Esophagus (tissue), 2 donors: ENCODE measurements at regions not wholly inside any gene's neighbourhood (a gene's known extent, or its start where the extent isn't known, plus 50 kb on each side); places are given as distances from the start of the nearest gene placed in this dataset.

ENCODE experiments used
- H3K27ac ChIP-seq, 2 donors: one replicate each; pipeline ENCODE4 v1.5.1; 2013; ENCODE audit warnings: low read depth in 2 of 2, mild to moderate bottlenecking in 2 of 2, inconsistent platforms in 1 of 2, low read length in 1 of 2, moderate library complexity in 1 of 2
- H3K27me3 ChIP-seq, 2 donors: one replicate each; pipeline ENCODE4 v1.6.1; 2013; ENCODE audit warnings: low read length in 2 of 2, control low read depth in 1 of 2, mild to moderate bottlenecking in 1 of 2; ENCODE audit not compliant: insufficient read depth in 2 of 2, control insufficient read depth in 1 of 2
- H3K36me3 ChIP-seq, 2 donors: one replicate each; pipeline ENCODE4 v1.6.1; 2013; ENCODE audit warnings: low read length in 1 of 2; ENCODE audit not compliant: control insufficient read depth in 2 of 2, insufficient read depth in 2 of 2
- H3K4me1 ChIP-seq, 2 donors: one replicate each; pipeline ENCODE4 v1.6.1; 2013; ENCODE audit warnings: low read length in 1 of 2; ENCODE audit not compliant: control insufficient read depth in 2 of 2, insufficient read depth in 2 of 2
- H3K4me3 ChIP-seq, 2 donors: one replicate each; pipeline ENCODE4 v1.5.1; 2013; ENCODE audit warnings: low read length in 2 of 2, mild to moderate bottlenecking in 2 of 2, low read depth in 1 of 2, moderate library complexity in 1 of 2
- H3K9me3 ChIP-seq, 2 donors: one replicate each; pipeline ENCODE4 v1.6.1; 2013; ENCODE audit warnings: mild to moderate bottlenecking in 2 of 2, low read depth in 1 of 2, low read length in 1 of 2, moderate library complexity in 1 of 2; ENCODE audit not compliant: control insufficient read depth in 2 of 2, insufficient read depth in 1 of 2
- WGBS, 2 donors: extraction: QIAGEN DNeasy Blood & Tissue Kit; methylation state at CpG; one replicate each; pipeline ENCODE4 v1.1.7; 2013; 5-methylcytosine and 5-hydroxymethylcytosine counted together
- donor health status: healthy with polysubstance abuse.
- donor health status: Bipolar disorder and iron deficiency.

- Histone ChIP-seq H3K27ac (no peak overlapping the region), H3K27me3 (no peaks in the 10 kb centered on the region), H3K9me3 (no peaks in the 10 kb centered on the region), H3K4me3 (no peak overlapping the region), H3K36me3 (no peaks in the 10 kb centered on the region), H3K4me1 (no peaks in the 10 kb centered on the region)
- 17 to 19% methylated on average over 8 of the region's 8 CpGs for WGBS, 2 donors
Observed at GRCh38 chr9:86700629-86701028, 246.7 kb downstream of the GAS1 start.

- H3K4me1 ChIP-seq = no peaks in the 10 kb centered on the region
- no peaks in the 10 kb centered on the region for H3K9me3 ChIP-seq
- no peaks in the 10 kb centered on the region for H3K36me3 ChIP-seq
- H3K4me3 ChIP-seq = no peak overlapping the region
- H3K27me3 ChIP-seq = no peaks in the 10 kb centered on the region
- 35 to 61% methylated on average over 4 of the region's 4 CpGs for WGBS, 2 donors
- no peak overlapping the region for H3K27ac ChIP-seq
Observed at GRCh38 chr9:86697999-86698398, 249.3 kb downstream of the GAS1 start.

- Histone ChIP-seq H3K36me3 (no peaks in the 10 kb centered on the region), H3K27ac (no peak overlapping the region), H3K4me3 (no peak overlapping the region), H3K27me3 (no peaks in the 10 kb centered on the region), H3K4me1 (no peaks in the 10 kb centered on the region), H3K9me3 (no peaks in the 10 kb centered on the region)
- 19 to 43% methylated on average over 1 of the region's 1 CpG for WGBS, 2 donors
Observed at GRCh38 chr9:86697213-86697612, 250.1 kb downstream of the GAS1 start.

- no peaks in the 10 kb centered on the region for H3K9me3 ChIP-seq
- no peaks in the 10 kb centered on the region for H3K36me3 ChIP-seq
- no peak overlapping the region for H3K4me3 ChIP-seq
- 62 to 67% methylated on average over 3 of the region's 3 CpGs for WGBS, 2 donors
- no peaks in the 10 kb centered on the region for H3K27me3 ChIP-seq
- no peak overlapping the region for H3K27ac ChIP-seq
- H3K4me1 ChIP-seq = no peaks in the 10 kb centered on the region
Observed at GRCh38 chr9:86695910-86696424, 251.3 kb downstream of the GAS1 start.

- H3K9me3 ChIP-seq = no peaks in the 10 kb centered on the region
- no peaks in the 10 kb centered on the region for H3K4me1 ChIP-seq
- no peaks in the 10 kb centered on the region for H3K36me3 ChIP-seq
- H3K4me3 ChIP-seq = no peak overlapping the region
- no peak overlapping the region for H3K27ac ChIP-seq
- peaks cover 0 to 2% of the 10 kb centered on the region in 2 donors for H3K27me3 ChIP-seq
Observed at GRCh38 chr9:86690034-86690433, 257.3 kb downstream of the GAS1 start.

GRCh38 chr9:86687788-86688187 lies 259.5 kb downstream of the GAS1 start:
- Histone ChIP-seq H3K27ac (no peak overlapping the region), H3K4me3 (no peak overlapping the region), H3K4me1 (no peaks in the 10 kb centered on the region), H3K27me3 (peaks cover 0 to 2% of the 10 kb centered on the region in 2 donors), H3K9me3 (no peaks in the 10 kb centered on the region), H3K36me3 (no peaks in the 10 kb centered on the region)
- WGBS, 2 donors = 87 to 94% methylated on average over 3 of the region's 3 CpGs

- H3K9me3 ChIP-seq = no peaks in the 10 kb centered on the region
- H3K4me1 ChIP-seq = no peaks in the 10 kb centered on the region
- no peak overlapping the region for H3K4me3 ChIP-seq
- H3K27ac ChIP-seq = no peak overlapping the region
- 69 to 80% methylated on average over 3 of the region's 3 CpGs for WGBS, 2 donors
- H3K36me3 ChIP-seq = no peaks in the 10 kb centered on the region
- H3K27me3 ChIP-seq = peaks cover 0 to 2% of the 10 kb centered on the region in 2 donors
Observed at GRCh38 chr9:86685556-86685955, 261.8 kb downstream of the GAS1 start.

- 7 to 14% methylated on average over 1 of the region's 1 CpG for WGBS, 2 donors
Observed at GRCh38 chr9:86684148-86684547, 263.2 kb downstream of the GAS1 start.

GRCh38 chr9:86682240-86682639 lies 265.1 kb downstream of the GAS1 start:
- whole genome bisulfite sequencing, 2 donors = 75 to 83% methylated on average over 8 of the region's 8 CpGs
- H3K36me3 ChIP-seq = no peaks in the 10 kb centered on the region
- H3K4me1 ChIP-seq = no peaks in the 10 kb centered on the region
- no peak overlapping the region for H3K4me3 ChIP-seq
- no peak overlapping the region for H3K27ac ChIP-seq
- H3K9me3 ChIP-seq = no peaks in the 10 kb centered on the region
- H3K27me3 ChIP-seq = peaks cover 0 to 2% of the 10 kb centered on the region in 2 donors

More at GRCh38 chr9:86684148-86684547, 263.2 kb downstream of the GAS1 start:
- Histone ChIP-seq H3K9me3 (no peaks in the 10 kb centered on the region), H3K27ac (no peak overlapping the region), H3K4me1 (no peaks in the 10 kb centered on the region), H3K27me3 (peaks cover 0 to 2% of the 10 kb centered on the region in 2 donors), H3K4me3 (no peak overlapping the region), H3K36me3 (no peaks in the 10 kb centered on the region)

- H3K27me3 ChIP-seq = no peaks in the 10 kb centered on the region
- no peak overlapping the region for H3K4me3 ChIP-seq
- H3K4me1 ChIP-seq = no peaks in the 10 kb centered on the region
- WGBS, 2 donors = 75 to 84% methylated on average over 2 of the region's 2 CpGs
- H3K27ac ChIP-seq = no peak overlapping the region
- no peaks in the 10 kb centered on the region for H3K36me3 ChIP-seq
- no peaks in the 10 kb centered on the region for H3K9me3 ChIP-seq
Observed at GRCh38 chr9:86679909-86680308, 267.4 kb downstream of the GAS1 start.
